ENCODE measurements at regions not wholly inside any gene's neighbourhood (a gene's known extent, or its start where the extent isn't known, plus 50 kb on each side); places are given as distances from the start of the nearest gene placed in this dataset.
"Not testable (repeated sequence)": the region's sequence is repeated elsewhere in the genome, so short reads cannot be mapped to it uniquely, and the experiment has no call there.

GRCh38 chr4:9001153-9001552 lies 129.5 kb upstream of the HMX1 start:
- TF ChIP-seq, protein P1, sequence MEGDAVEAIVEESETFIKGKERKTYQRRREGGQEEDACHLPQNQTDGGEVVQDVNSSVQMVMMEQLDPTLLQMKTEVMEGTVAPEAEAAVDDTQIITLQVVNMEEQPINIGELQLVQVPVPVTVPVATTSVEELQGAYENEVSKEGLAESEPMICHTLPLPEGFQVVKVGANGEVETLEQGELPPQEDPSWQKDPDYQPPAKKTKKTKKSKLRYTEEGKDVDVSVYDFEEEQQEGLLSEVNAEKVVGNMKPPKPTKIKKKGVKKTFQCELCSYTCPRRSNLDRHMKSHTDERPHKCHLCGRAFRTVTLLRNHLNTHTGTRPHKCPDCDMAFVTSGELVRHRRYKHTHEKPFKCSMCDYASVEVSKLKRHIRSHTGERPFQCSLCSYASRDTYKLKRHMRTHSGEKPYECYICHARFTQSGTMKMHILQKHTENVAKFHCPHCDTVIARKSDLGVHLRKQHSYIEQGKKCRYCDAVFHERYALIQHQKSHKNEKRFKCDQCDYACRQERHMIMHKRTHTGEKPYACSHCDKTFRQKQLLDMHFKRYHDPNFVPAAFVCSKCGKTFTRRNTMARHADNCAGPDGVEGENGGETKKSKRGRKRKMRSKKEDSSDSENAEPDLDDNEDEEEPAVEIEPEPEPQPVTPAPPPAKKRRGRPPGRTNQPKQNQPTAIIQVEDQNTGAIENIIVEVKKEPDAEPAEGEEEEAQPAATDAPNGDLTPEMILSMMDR (IDR thresholded peaks at IDR 0.05) = not testable (repeated sequence)
- not testable (repeated sequence) for TF ChIP-seq REST (IDR thresholded peaks at IDR 0.05; ENCODE audit: insufficient read depth in 1 of 2, low read depth in 2 of 2, low read length in 1 of 2); SIN3A (IDR thresholded peaks at IDR 0.05; ENCODE audit: borderline replicate concordance, insufficient read depth, low read depth, low read length)

Data from Panc1 (cell line).